ENCODE measurements at regions not wholly inside any gene's neighbourhood (a gene's known extent, or its start where the extent isn't known, plus 50 kb on each side); places are given as distances from the start of the nearest gene placed in this dataset.

GRCh38 chr4:12729384-12729783, 754.8 kb downstream of the RAB28 start:
- H3K36me3 ChIP-seq, result no peaks in the 10 kb centered on the region
- no peak for DNase-seq
- intact Hi-C loops (cut with DNase I), result loop anchor here in 4 of 10 donors (2.0 kb wide), 1 partner anchor 819 kb away; no protein-coding TSS in a partner anchor
- H3K27me3 ChIP-seq, result peaks cover 0 to 5% (median 0%) of the 10 kb centered on the region in 7 donors
- H3K27ac ChIP-seq, result no peak overlapping the region
- no peaks in the 10 kb centered on the region for H3K9me3 ChIP-seq
- 0 to 3% methylated on average over 1 of the region's 1 CpG for WGBS, 2 donors
- H3K4me1 ChIP-seq, result peaks cover 0 to 1% (median 0%) of the 10 kb centered on the region in 9 donors
- H3K4me3 ChIP-seq, result no peak overlapping the region
- peak; percentile 12 to 59 (median 46) for TF ChIP-seq CTCF (IDR thresholded peaks at IDR 0.05)
- peak in 1 of 8 donors; percentile 35 for ATAC-seq

- Histone ChIP-seq H3K4me3 (no peak overlapping the region), H3K9me3 (no peaks in the 10 kb centered on the region), H3K27me3 (peaks cover 0 to 5% (median 0%) of the 10 kb centered on the region in 7 donors), H3K27ac (no peak overlapping the region), H3K36me3 (no peaks in the 10 kb centered on the region), H3K4me1 (peaks cover 0 to 13% (median 0%) of the 10 kb centered on the region in 9 donors)
- WGBS, 2 donors, result 24 to 31% methylated on average over 5 of the region's 5 CpGs
- no peak for DNase-seq
- peak in 2 of 8 donors; percentile 46 to 56 for ATAC-seq
- peak; percentile 23 to 70 (median 53) for TF ChIP-seq CTCF (IDR thresholded peaks at IDR 0.05)
- intact Hi-C loops (cut with DNase I), result no loop called here
Measured at GRCh38 chr4:12724510-12724909, 759.6 kb downstream of the RAB28 start.

- Histone ChIP-seq H3K27ac (no peak overlapping the region), H3K4me3 (no peak overlapping the region), H3K4me1 (peaks cover 0 to 13% (median 0%) of the 10 kb centered on the region in 9 donors), H3K9me3 (no peaks in the 10 kb centered on the region), H3K27me3 (peaks cover 0 to 5% (median 0%) of the 10 kb centered on the region in 7 donors), H3K36me3 (no peaks in the 10 kb centered on the region)
- peak in 3 of 9 donors; percentile 9 to 19 (median 15) for TF ChIP-seq CTCF (IDR thresholded peaks at IDR 0.05)
- intact Hi-C loops (cut with DNase I), result no loop called here
- 18 to 30% methylated on average over 7 of the region's 7 CpGs for WGBS, 2 donors
- DNase-seq (peak in 1 of 2 donors; percentile 12), ATAC-seq (peak in 2 of 8 donors; percentile 31 to 39)
Measured at GRCh38 chr4:12723849-12724447, 760.2 kb downstream of the RAB28 start.

GRCh38 chr4:12716896-12717295, 767.2 kb downstream of the RAB28 start:
- no peaks in the 10 kb centered on the region for H3K36me3 ChIP-seq
- TF ChIP-seq CTCF (IDR thresholded peaks at IDR 0.05), result no peak
- intact Hi-C loops (cut with DNase I), result no loop called here
- no peak for DNase-seq
- no peak for ATAC-seq
- 89% methylated on average over 1 of the region's 1 CpG for WGBS, 2 donors
- no peaks in the 10 kb centered on the region for H3K4me1 ChIP-seq
- peaks cover 0 to 13% (median 0%) of the 10 kb centered on the region in 11 donors for H3K9me3 ChIP-seq
- no peak overlapping the region for H3K4me3 ChIP-seq
- no peak overlapping the region for H3K27ac ChIP-seq
- no peaks in the 10 kb centered on the region for H3K27me3 ChIP-seq
